ENCODE measurements at regions not wholly inside any gene's neighbourhood (a gene's known extent, or its start where the extent isn't known, plus 50 kb on each side); places are given as distances from the start of the nearest gene placed in this dataset.
A peak's percentile ranks its signal among the peaks of the same experiment; 100 is the strongest.

DNA sequence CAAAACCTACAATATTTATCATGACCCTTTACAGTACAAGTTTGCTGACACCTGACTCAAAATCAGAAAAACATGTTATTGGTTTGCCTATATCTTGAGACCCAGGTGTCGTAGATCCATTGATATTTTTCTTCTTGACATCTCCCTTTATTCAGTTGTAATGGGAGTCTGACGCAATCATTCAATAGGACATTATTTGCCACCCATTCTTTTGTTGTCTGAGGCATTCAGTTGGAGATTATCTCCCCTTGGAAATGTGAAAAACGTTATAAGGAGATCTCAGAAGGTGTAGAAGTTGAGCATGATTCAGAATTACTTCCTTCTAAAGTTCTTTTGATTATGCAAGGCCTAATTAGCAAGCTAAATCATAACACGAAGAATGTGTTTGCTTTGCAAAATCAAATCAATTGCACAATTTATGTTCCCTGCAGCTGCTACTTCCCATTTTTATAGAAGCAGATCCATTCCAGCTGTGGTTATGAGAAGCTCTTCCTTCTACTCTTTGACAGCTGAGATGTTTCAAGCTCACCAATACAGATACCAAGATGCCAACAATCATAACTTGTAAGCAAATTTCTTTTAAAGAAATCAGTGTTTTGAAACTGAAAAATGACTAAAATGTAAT, 228.2 kb upstream of the SYT1 start:
- Histone ChIP-seq H3K4me3 (no peak overlapping the region), H3K4me1 (no peaks in the 10 kb centered on the region), H3K9me3 (no peaks in the 10 kb centered on the region), H3K36me3 (no peaks in the 10 kb centered on the region), H3K27me3 (no peaks in the 10 kb centered on the region), H3K27ac (no peak overlapping the region)
- TF ChIP-seq, protein P1, sequence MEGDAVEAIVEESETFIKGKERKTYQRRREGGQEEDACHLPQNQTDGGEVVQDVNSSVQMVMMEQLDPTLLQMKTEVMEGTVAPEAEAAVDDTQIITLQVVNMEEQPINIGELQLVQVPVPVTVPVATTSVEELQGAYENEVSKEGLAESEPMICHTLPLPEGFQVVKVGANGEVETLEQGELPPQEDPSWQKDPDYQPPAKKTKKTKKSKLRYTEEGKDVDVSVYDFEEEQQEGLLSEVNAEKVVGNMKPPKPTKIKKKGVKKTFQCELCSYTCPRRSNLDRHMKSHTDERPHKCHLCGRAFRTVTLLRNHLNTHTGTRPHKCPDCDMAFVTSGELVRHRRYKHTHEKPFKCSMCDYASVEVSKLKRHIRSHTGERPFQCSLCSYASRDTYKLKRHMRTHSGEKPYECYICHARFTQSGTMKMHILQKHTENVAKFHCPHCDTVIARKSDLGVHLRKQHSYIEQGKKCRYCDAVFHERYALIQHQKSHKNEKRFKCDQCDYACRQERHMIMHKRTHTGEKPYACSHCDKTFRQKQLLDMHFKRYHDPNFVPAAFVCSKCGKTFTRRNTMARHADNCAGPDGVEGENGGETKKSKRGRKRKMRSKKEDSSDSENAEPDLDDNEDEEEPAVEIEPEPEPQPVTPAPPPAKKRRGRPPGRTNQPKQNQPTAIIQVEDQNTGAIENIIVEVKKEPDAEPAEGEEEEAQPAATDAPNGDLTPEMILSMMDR (IDR thresholded peaks at IDR 0.05) = no peak
- ATAC-seq (peak; percentile 45), DNase-seq (no peak)
- intact Hi-C loops (cut with DNase I) = no loop called here

GRCh38 chr12:78641837-78642423, 222.6 kb upstream of the SYT1 start:
- Histone ChIP-seq H3K27me3 (no peaks in the 10 kb centered on the region), H3K27ac (no peak overlapping the region), H3K4me3 (no peak overlapping the region), H3K9me3 (no peaks in the 10 kb centered on the region), H3K4me1 (no peaks in the 10 kb centered on the region), H3K36me3 (no peaks in the 10 kb centered on the region)
- intact Hi-C loops (cut with DNase I) = no loop called here
- ATAC-seq (no peak), DNase-seq (no peak)
- TF ChIP-seq, protein P1 (IDR thresholded peaks at IDR 0.05) = no peak

- Histone ChIP-seq H3K9me3 (no peaks in the 10 kb centered on the region), H3K4me3 (no peak overlapping the region), H3K27ac (no peak overlapping the region), H3K4me1 (no peaks in the 10 kb centered on the region), H3K27me3 (no peaks in the 10 kb centered on the region), H3K36me3 (no peaks in the 10 kb centered on the region)
- DNase-seq (no peak), ATAC-seq (no peak)
- intact Hi-C loops (cut with DNase I) = no loop called here
- TF ChIP-seq, protein P1 (IDR thresholded peaks at IDR 0.05) = no peak
Observed at GRCh38 chr12:78645956-78646355, 218.6 kb upstream of the SYT1 start.

GRCh38 chr12:78651755-78652154, 212.8 kb upstream of the SYT1 start:
- no peak for ATAC-seq
- H3K27ac ChIP-seq = no peak overlapping the region
- no peaks in the 10 kb centered on the region for H3K36me3 ChIP-seq
- no peaks in the 10 kb centered on the region for H3K4me1 ChIP-seq
- no peaks in the 10 kb centered on the region for H3K9me3 ChIP-seq
- H3K4me3 ChIP-seq = no peak overlapping the region
- H3K27me3 ChIP-seq = no peaks in the 10 kb centered on the region
- intact Hi-C loops (cut with DNase I) = no loop called here
- DNase-seq = no peak
- TF ChIP-seq, protein P1 (IDR thresholded peaks at IDR 0.05) = no peak

- no peak for DNase-seq
- Histone ChIP-seq H3K36me3 (no peaks in the 10 kb centered on the region), H3K27ac (no peak overlapping the region), H3K27me3 (no peaks in the 10 kb centered on the region), H3K4me3 (no peak overlapping the region), H3K9me3 (no peaks in the 10 kb centered on the region), H3K4me1 (no peaks in the 10 kb centered on the region)
- no peak for ATAC-seq
- intact Hi-C loops (cut with DNase I) = no loop called here
- TF ChIP-seq, protein P1 (IDR thresholded peaks at IDR 0.05) = no peak
Observed at GRCh38 chr12:78666584-78666983, 198.0 kb upstream of the SYT1 start.
